GM23338 (cell line): ENCODE measurements at regions not wholly inside any gene's neighbourhood (a gene's known extent, or its start where the extent isn't known, plus 50 kb on each side); places are given as distances from the start of the nearest gene placed in this dataset.

Experiments used
- ATAC-seq: fragments of 200-7000 bp; cut with Tn5 transposase; 3 replicates; pipeline ENCODE4 v1.9.1; 2020
- DNase-seq: peaks from one replicate; pipeline ENCODE4 v3.0.0-alpha.2; 2015; ENCODE audit warnings: low spot score
- H2AFZ ChIP-seq: fragments of 200-600 bp; sonication (generic); 2 replicates; pipeline ENCODE4 v1.8.0; 2016; ENCODE audit warnings: antibody characterized with exemption, mild to moderate bottlenecking, moderate library complexity
- H3F3A ChIP-seq: fragments of 200-600 bp; sonication (generic); replicated peaks from 2 replicates; pipeline ENCODE4 v1.8.0; 2017; ENCODE audit warnings: antibody characterized with exemption, mixed run types, low read depth
- H3K27ac ChIP-seq: fragments of 200-600 bp; sonication (generic); 2 replicates; pipeline ENCODE4 v1.6.1; 2016; ENCODE audit warnings: low read depth
- H3K27me3 ChIP-seq: fragments of 200-600 bp; sonication (generic); 2 replicates; pipeline ENCODE4 v1.8.0; 2016; ENCODE audit warnings: mild to moderate bottlenecking, mixed run types, moderate library complexity; ENCODE audit not compliant: insufficient read depth
- H3K36me3 ChIP-seq: fragments of 200-600 bp; sonication (generic); 2 replicates; pipeline ENCODE4 v1.8.0; 2016; ENCODE audit warnings: mild to moderate bottlenecking; ENCODE audit not compliant: insufficient read depth
- H3K4me1 ChIP-seq: fragments of 200-600 bp; sonication (generic); 2 replicates; pipeline ENCODE4 v1.8.0; 2016; ENCODE audit warnings: mild to moderate bottlenecking, moderate library complexity; ENCODE audit not compliant: insufficient read depth
- H3K4me2 ChIP-seq: fragments of 200-600 bp; sonication (generic); 2 replicates; pipeline ENCODE4 v1.7.1; 2017; ENCODE audit warnings: mixed run types
- H3K4me3 ChIP-seq: fragments of 200-600 bp; sonication (generic); 2 replicates; pipeline ENCODE4 v1.6.1; 2016; ENCODE audit warnings: mixed run types
- H3K79me2 ChIP-seq: fragments of 200-600 bp; sonication (generic); replicated peaks from 2 replicates; pipeline ENCODE4 v1.8.0; 2017; ENCODE audit warnings: mild to moderate bottlenecking; ENCODE audit not compliant: insufficient read depth
- H3K9me2 ChIP-seq: fragments of 200-600 bp; sonication (generic); 2 replicates; pipeline ENCODE4 v1.8.0; 2017; ENCODE audit not compliant: insufficient read depth
- H4K20me1 ChIP-seq: fragments of 200-600 bp; sonication (generic); replicated peaks from 2 replicates; pipeline ENCODE4 v1.8.0; 2017; ENCODE audit warnings: mild to moderate bottlenecking; ENCODE audit not compliant: insufficient read depth
- H3K27ac Mint-ChIP-seq: 2 replicates; pipeline ENCODE4 v1.8.0; 2020; ENCODE audit warnings: inconsistent platforms, mild to moderate bottlenecking, moderate library complexity, mixed read lengths
- H3K27me3 Mint-ChIP-seq: 3 replicates; pipeline ENCODE4 v1.8.0; 2022; ENCODE audit warnings: low read depth, mild to moderate bottlenecking, moderate library complexity, mixed read lengths, inconsistent platforms; ENCODE audit not compliant: insufficient read depth, poor library complexity
- H3K36me3 Mint-ChIP-seq: 3 replicates; pipeline ENCODE4 v1.8.0; 2021; ENCODE audit warnings: low read depth, mild to moderate bottlenecking, inconsistent platforms, moderate library complexity, mixed read lengths
- H3K4me1 Mint-ChIP-seq: 3 replicates; pipeline ENCODE4 v1.8.0; 2020; ENCODE audit warnings: mild to moderate bottlenecking, inconsistent platforms, mixed read lengths
- H3K4me3 Mint-ChIP-seq: 3 replicates; pipeline ENCODE4 v1.8.0; 2021; ENCODE audit warnings: moderate library complexity, mild to moderate bottlenecking, inconsistent platforms, mixed read lengths
- H3K9me3 Mint-ChIP-seq: 3 replicates; pipeline ENCODE4 v1.8.0; 2020; ENCODE audit warnings: moderate library complexity, mild to moderate bottlenecking, inconsistent platforms, mixed read lengths
- CREB1 ChIP-seq: fragments of 250-450 bp; sonication (Bioruptor Pico); IDR thresholded peaks from 2 replicates; pipeline ENCODE4 v1.5.0; 2020; ENCODE audit warnings: low read depth, mild to moderate bottlenecking, moderate library complexity
- EZH2 ChIP-seq: fragments of 200-600 bp; sonication (generic); IDR thresholded peaks from one replicate; pipeline ENCODE4 v1.8.0; 2017; ENCODE audit warnings: antibody characterized with exemption, mild to moderate bottlenecking, low read depth; ENCODE audit not compliant: unreplicated experiment
- EZH2phosphoT487 ChIP-seq: fragments of 200-600 bp; sonication (generic); IDR thresholded peaks from one replicate; pipeline ENCODE4 v1.8.1; 2018; ENCODE audit warnings: antibody characterized with exemption; ENCODE audit not compliant: unreplicated experiment
- JUNB ChIP-seq: IDR thresholded peaks from one replicate; pipeline ENCODE4 v1.6.1; 2016; ENCODE audit warnings: antibody characterized with exemption; ENCODE audit not compliant: unreplicated experiment
- NANOG ChIP-seq: IDR thresholded peaks from 2 replicates; pipeline ENCODE4 v1.6.1; 2016; ENCODE audit warnings: antibody characterized with exemption, borderline replicate concordance
- POLR2AphosphoS5 ChIP-seq: IDR thresholded peaks from 2 replicates; pipeline ENCODE4 v1.6.1; 2016; ENCODE audit warnings: antibody characterized with exemption, low read depth
- STAT1 ChIP-seq: IDR thresholded peaks from one replicate; pipeline ENCODE4 v1.6.1; 2016; ENCODE audit warnings: antibody characterized with exemption; ENCODE audit not compliant: unreplicated experiment
- ZNF114 ChIP-seq: fragments of 250-450 bp; sonication (Bioruptor Pico); IDR thresholded peaks from 2 replicates; pipeline ENCODE4 v1.5.0; 2020; ENCODE audit warnings: mild to moderate bottlenecking, moderate library complexity
- ZNF331 ChIP-seq: fragments of 250-450 bp; sonication (Bioruptor Pico); IDR thresholded peaks from 2 replicates; pipeline ENCODE4 v1.5.0; 2020; ENCODE audit warnings: low read depth, mild to moderate bottlenecking, moderate library complexity
- TF ChIP-seq, protein P1 (sequence below): fragments of 250-450 bp; sonication (Bioruptor Pico); IDR thresholded peaks from 2 replicates; pipeline ENCODE4 v1.5.0; 2020; ENCODE audit warnings: mild to moderate bottlenecking, moderate library complexity
- TF ChIP-seq, protein P2 (sequence below): IDR thresholded peaks from 2 replicates; pipeline ENCODE4 v1.6.1; 2016; ENCODE audit warnings: antibody characterized with exemption
- TF ChIP-seq, protein P3 (sequence below): IDR thresholded peaks from one replicate; pipeline ENCODE4 v1.6.1; 2018; ENCODE audit warnings: antibody characterized with exemption; ENCODE audit not compliant: unreplicated experiment
- TF ChIP-seq, protein P4 (sequence below), 2 experiments: fragments of 200-600 bp in 1 of 2; sonication (generic) in 1 of 2; conservative IDR thresholded peaks; 2 replicates each; pipeline versions ENCODE4 v1.5.1 to v1.6.1; 2016 to 2017; ENCODE audit warnings: antibody characterized with exemption in 2 of 2, low read depth in 2 of 2, mild to moderate bottlenecking in 2 of 2, moderate library complexity in 1 of 2

DNA sequence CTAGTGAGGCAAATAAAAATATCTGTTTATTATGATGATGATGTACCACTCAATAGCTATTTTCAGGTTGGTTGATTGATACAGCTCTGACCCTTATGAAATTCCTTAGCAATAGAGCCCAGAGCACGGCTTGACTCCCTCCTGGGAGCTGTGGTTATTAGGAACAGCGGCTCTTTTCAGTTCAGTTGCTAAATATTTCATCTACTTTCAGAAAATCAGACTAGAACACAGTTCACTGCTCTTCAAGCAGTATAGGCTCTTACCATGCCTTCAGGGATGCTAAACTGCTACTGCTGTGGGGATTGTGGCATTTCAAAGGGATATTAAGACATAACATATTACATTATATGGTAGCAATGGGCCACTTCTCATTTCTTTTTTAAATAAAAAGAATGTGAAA lies 218.8 kb downstream of the SNCA start:
- no peak overlapping the region for H3K27ac Mint-ChIP-seq
- Histone ChIP-seq H3K9me2 (no peaks in the 10 kb centered on the region), H3K36me3 (no peaks in the 10 kb centered on the region), H4K20me1 (no peaks in the 10 kb centered on the region), H2AFZ (no peak overlapping the region), H3K27ac (no peak overlapping the region), H3K4me3 (no peak overlapping the region), H3K4me1 (no peaks in the 10 kb centered on the region), H3F3A (no peaks in the 10 kb centered on the region), H3K4me2 (no peak overlapping the region), H3K27me3 (no peaks in the 10 kb centered on the region), H3K79me2 (no peaks in the 10 kb centered on the region)
- no peaks in the 10 kb centered on the region; the same call in 2 of the 3 replicates for H3K9me3 Mint-ChIP-seq
- H3K4me1 Mint-ChIP-seq = peaks cover 14% of the 10 kb centered on the region; the same call in 2 of the 3 replicates
- no peak overlapping the region for H3K4me3 Mint-ChIP-seq
- no peaks in the 10 kb centered on the region for H3K36me3 Mint-ChIP-seq
- ATAC-seq (no peak), DNase-seq (no peak)
- TF ChIP-seq NANOG = no peak
- TF ChIP-seq, protein P1, sequence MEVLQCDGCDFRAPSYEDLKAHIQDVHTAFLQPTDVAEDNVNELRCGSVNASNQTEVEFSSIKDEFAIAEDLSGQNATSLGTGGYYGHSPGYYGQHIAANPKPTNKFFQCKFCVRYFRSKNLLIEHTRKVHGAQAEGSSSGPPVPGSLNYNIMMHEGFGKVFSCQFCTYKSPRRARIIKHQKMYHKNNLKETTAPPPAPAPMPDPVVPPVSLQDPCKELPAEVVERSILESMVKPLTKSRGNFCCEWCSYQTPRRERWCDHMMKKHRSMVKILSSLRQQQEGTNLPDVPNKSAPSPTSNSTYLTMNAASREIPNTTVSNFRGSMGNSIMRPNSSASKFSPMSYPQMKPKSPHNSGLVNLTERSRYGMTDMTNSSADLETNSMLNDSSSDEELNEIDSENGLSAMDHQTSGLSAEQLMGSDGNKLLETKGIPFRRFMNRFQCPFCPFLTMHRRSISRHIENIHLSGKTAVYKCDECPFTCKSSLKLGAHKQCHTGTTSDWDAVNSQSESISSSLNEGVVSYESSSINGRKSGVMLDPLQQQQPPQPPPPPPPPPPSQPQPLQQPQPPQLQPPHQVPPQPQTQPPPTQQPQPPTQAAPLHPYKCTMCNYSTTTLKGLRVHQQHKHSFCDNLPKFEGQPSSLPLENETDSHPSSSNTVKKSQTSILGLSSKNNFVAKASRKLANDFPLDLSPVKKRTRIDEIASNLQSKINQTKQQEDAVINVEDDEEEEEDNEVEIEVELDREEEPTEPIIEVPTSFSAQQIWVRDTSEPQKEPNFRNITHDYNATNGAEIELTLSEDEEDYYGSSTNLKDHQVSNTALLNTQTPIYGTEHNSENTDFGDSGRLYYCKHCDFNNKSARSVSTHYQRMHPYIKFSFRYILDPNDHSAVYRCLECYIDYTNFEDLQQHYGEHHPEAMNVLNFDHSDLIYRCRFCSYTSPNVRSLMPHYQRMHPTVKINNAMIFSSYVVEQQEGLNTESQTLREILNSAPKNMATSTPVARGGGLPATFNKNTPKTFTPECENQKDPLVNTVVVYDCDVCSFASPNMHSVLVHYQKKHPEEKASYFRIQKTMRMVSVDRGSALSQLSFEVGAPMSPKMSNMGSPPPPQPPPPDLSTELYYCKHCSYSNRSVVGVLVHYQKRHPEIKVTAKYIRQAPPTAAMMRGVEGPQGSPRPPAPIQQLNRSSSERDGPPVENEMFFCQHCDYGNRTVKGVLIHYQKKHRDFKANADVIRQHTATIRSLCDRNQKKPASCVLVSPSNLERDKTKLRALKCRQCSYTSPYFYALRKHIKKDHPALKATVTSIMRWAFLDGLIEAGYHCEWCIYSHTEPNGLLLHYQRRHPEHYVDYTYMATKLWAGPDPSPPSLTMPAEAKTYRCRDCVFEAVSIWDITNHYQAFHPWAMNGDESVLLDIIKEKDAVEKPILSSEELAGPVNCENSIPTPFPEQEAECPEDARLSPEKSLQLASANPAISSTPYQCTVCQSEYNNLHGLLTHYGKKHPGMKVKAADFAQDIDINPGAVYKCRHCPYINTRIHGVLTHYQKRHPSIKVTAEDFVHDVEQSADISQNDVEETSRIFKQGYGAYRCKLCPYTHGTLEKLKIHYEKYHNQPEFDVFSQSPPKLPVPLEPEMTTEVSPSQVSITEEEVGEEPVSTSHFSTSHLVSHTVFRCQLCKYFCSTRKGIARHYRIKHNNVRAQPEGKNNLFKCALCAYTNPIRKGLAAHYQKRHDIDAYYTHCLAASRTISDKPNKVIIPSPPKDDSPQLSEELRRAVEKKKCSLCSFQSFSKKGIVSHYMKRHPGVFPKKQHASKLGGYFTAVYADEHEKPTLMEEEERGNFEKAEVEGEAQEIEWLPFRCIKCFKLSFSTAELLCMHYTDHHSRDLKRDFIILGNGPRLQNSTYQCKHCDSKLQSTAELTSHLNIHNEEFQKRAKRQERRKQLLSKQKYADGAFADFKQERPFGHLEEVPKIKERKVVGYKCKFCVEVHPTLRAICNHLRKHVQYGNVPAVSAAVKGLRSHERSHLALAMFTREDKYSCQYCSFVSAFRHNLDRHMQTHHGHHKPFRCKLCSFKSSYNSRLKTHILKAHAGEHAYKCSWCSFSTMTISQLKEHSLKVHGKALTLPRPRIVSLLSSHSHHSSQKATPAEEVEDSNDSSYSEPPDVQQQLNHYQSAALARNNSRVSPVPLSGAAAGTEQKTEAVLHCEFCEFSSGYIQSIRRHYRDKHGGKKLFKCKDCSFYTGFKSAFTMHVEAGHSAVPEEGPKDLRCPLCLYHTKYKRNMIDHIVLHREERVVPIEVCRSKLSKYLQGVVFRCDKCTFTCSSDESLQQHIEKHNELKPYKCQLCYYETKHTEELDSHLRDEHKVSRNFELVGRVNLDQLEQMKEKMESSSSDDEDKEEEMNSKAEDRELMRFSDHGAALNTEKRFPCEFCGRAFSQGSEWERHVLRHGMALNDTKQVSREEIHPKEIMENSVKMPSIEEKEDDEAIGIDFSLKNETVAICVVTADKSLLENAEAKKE (CRISPR knock-in tag) = no peak
- TF ChIP-seq, protein P2, sequence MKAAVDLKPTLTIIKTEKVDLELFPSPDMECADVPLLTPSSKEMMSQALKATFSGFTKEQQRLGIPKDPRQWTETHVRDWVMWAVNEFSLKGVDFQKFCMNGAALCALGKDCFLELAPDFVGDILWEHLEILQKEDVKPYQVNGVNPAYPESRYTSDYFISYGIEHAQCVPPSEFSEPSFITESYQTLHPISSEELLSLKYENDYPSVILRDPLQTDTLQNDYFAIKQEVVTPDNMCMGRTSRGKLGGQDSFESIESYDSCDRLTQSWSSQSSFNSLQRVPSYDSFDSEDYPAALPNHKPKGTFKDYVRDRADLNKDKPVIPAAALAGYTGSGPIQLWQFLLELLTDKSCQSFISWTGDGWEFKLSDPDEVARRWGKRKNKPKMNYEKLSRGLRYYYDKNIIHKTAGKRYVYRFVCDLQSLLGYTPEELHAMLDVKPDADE = no peak
- TF ChIP-seq, protein P3, sequence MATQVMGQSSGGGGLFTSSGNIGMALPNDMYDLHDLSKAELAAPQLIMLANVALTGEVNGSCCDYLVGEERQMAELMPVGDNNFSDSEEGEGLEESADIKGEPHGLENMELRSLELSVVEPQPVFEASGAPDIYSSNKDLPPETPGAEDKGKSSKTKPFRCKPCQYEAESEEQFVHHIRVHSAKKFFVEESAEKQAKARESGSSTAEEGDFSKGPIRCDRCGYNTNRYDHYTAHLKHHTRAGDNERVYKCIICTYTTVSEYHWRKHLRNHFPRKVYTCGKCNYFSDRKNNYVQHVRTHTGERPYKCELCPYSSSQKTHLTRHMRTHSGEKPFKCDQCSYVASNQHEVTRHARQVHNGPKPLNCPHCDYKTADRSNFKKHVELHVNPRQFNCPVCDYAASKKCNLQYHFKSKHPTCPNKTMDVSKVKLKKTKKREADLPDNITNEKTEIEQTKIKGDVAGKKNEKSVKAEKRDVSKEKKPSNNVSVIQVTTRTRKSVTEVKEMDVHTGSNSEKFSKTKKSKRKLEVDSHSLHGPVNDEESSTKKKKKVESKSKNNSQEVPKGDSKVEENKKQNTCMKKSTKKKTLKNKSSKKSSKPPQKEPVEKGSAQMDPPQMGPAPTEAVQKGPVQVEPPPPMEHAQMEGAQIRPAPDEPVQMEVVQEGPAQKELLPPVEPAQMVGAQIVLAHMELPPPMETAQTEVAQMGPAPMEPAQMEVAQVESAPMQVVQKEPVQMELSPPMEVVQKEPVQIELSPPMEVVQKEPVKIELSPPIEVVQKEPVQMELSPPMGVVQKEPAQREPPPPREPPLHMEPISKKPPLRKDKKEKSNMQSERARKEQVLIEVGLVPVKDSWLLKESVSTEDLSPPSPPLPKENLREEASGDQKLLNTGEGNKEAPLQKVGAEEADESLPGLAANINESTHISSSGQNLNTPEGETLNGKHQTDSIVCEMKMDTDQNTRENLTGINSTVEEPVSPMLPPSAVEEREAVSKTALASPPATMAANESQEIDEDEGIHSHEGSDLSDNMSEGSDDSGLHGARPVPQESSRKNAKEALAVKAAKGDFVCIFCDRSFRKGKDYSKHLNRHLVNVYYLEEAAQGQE = no peak
- no peak for TF ChIP-seq POLR2AphosphoS5
- no peak for TF ChIP-seq JUNB
- no peak for TF ChIP-seq ZNF114 (CRISPR knock-in tag)
- TF ChIP-seq CREB1 (CRISPR knock-in tag) = no peak
- TF ChIP-seq, protein P4, sequence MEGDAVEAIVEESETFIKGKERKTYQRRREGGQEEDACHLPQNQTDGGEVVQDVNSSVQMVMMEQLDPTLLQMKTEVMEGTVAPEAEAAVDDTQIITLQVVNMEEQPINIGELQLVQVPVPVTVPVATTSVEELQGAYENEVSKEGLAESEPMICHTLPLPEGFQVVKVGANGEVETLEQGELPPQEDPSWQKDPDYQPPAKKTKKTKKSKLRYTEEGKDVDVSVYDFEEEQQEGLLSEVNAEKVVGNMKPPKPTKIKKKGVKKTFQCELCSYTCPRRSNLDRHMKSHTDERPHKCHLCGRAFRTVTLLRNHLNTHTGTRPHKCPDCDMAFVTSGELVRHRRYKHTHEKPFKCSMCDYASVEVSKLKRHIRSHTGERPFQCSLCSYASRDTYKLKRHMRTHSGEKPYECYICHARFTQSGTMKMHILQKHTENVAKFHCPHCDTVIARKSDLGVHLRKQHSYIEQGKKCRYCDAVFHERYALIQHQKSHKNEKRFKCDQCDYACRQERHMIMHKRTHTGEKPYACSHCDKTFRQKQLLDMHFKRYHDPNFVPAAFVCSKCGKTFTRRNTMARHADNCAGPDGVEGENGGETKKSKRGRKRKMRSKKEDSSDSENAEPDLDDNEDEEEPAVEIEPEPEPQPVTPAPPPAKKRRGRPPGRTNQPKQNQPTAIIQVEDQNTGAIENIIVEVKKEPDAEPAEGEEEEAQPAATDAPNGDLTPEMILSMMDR (conservative IDR thresholded peaks at IDR 0.05; ENCODE audit: low read depth in 2 of 2) = no peak
- no peak for TF ChIP-seq STAT1
- TF ChIP-seq EZH2phosphoT487 = no peak
- no peak for TF ChIP-seq EZH2
- no peak for TF ChIP-seq ZNF331 (CRISPR knock-in tag)
- H3K27me3 Mint-ChIP-seq = peaks cover 1% of the 10 kb centered on the region
